ENCODE measurements at regions not wholly inside any gene's neighbourhood (a gene's known extent, or its start where the extent isn't known, plus 50 kb on each side); places are given as distances from the start of the nearest gene placed in this dataset.

DNA sequence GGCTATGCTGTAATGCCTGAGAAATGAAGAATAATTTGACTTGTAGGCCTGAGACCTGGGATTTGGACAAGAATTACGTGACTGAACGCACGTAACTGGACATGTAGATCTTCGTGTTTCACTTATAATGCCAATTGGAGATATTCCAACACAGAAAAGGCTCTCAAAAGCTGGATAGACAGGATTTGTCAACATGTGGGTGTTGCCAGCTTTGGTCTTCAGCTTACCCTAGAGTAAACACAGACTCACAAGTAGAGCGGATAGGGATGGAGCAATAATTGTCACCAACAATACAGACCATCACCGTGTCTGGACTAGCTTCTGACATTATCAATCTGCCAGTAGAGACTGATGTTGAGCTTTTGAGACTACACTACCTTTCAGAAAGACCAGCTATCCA is 1511.0 kb upstream of the ADGRL3 start:
- H2BK120ac ChIP-seq (replicated peaks; ENCODE audit: low read depth, low read length) = no peak overlapping the region
- H4K8ac ChIP-seq (ENCODE audit: extremely low read depth, insufficient read depth, low read length) = no peak overlapping the region
- no peak overlapping the region for H2BK15ac ChIP-seq (ENCODE audit: low read length)
- no peak overlapping the region for H3K4ac ChIP-seq (replicated peaks; ENCODE audit: insufficient read length, low read depth, low read length)
- no peaks in the 10 kb centered on the region for H3K27me3 ChIP-seq (replicated peaks in 1 of 4; ENCODE audit: control insufficient read depth in 3 of 4, extremely low read depth in 1 of 4, insufficient read depth in 3 of 4, low read length in 3 of 4)
- no peaks in the 10 kb centered on the region for H3K36me3 ChIP-seq (ENCODE audit: control insufficient read depth in 2 of 4, insufficient read depth in 4 of 4, low read length in 3 of 4)
- H3K23me2 ChIP-seq (ENCODE audit: low read depth, low read length) = no peaks in the 10 kb centered on the region
- no peaks in the 10 kb centered on the region for H3K9me3 ChIP-seq (ENCODE audit: insufficient read depth in 2 of 2, low read depth in 1 of 2, low read length in 1 of 2)
- no peaks in the 10 kb centered on the region for H4K20me1 ChIP-seq (replicated peaks in 1 of 2; ENCODE audit: control insufficient read depth in 1 of 2, insufficient read depth in 2 of 2, low read length in 2 of 2)
- H4K91ac ChIP-seq (replicated peaks; ENCODE audit: insufficient read length, low read length) = no peak overlapping the region
- H4K5ac ChIP-seq (ENCODE audit: insufficient read length, low read depth, low read length) = no peak overlapping the region
- DNase-seq (ENCODE audit: low read depth in 1 of 2, low spot score in 2 of 2) (no peak), FAIRE-seq (no peak)
- H3K4me2 ChIP-seq (ENCODE audit: insufficient read depth in 1 of 2, low read depth in 2 of 2, low read length in 2 of 2) = no peak overlapping the region
- no peak overlapping the region for H3K14ac ChIP-seq (ENCODE audit: insufficient read length)
- no peaks in the 10 kb centered on the region for H3K4me1 ChIP-seq (replicated peaks in 1 of 4; ENCODE audit: control insufficient read depth in 3 of 4, insufficient read depth in 4 of 4, low read length in 3 of 4)
- no peaks in the 10 kb centered on the region for H3K79me1 ChIP-seq (ENCODE audit: low read depth, low read length)
- H3K23ac ChIP-seq (ENCODE audit: insufficient read length) = no peak overlapping the region
- no peak overlapping the region for H2BK20ac ChIP-seq (ENCODE audit: low read length)
- H3K18ac ChIP-seq (ENCODE audit: extremely low read depth, low read length) = no peak overlapping the region
- H2AK5ac ChIP-seq (ENCODE audit: low read depth, low read length) = no peak overlapping the region
- H3K56ac ChIP-seq (replicated peaks; ENCODE audit: insufficient read length, low read depth, low read length) = no peak overlapping the region
- H2BK12ac ChIP-seq (ENCODE audit: low read depth, low read length) = no peak overlapping the region
- H2AFZ ChIP-seq (ENCODE audit: low read length) = no peak overlapping the region; the same call in 1 of the 2 replicates
- no peak overlapping the region for H2BK5ac ChIP-seq (ENCODE audit: low read depth, low read length)
- ChIA-PET CTCF (ENCODE audit: partially characterized antibody) (interaction anchor here (0.6 kb wide), 1 partner anchor 8 kb away, joined by 3 read pairs; no protein-coding TSS in a partner anchor), POLR2A (ENCODE audit: partially characterized antibody) (no interaction called here)
- no peak overlapping the region for H3K27ac ChIP-seq (ENCODE audit: low read depth, low read length)
- WGBS, 2 experiments (ENCODE audit: extremely low coverage in 1 of 2, insufficient coverage in 1 of 2, insufficient read length in 1 of 2, insufficient replicate concordance in 2 of 2, low coverage in 1 of 2, low lambda C conversion rate in 2 of 2, missing lambda C conversion rate in 1 of 2) = 94% methylated on average over 6 of the region's 6 CpGs; no CpG with 5 or more reads in 1 of the 2 experiments
- no peaks in the 10 kb centered on the region for H3K79me2 ChIP-seq (ENCODE audit: control insufficient read depth in 1 of 2, insufficient read depth in 2 of 2, low read length in 2 of 2)
- TF ChIP-seq EZH2 (IDR thresholded peaks at IDR 0.05; ENCODE audit: low read depth, low read length, severe bottlenecking) (no peak), SP2 (IDR thresholded peaks at IDR 0.05; ENCODE audit: low read length) (no peak), TEAD4 (IDR thresholded peaks at IDR 0.05; ENCODE audit: low read depth, low read length) (no peak), RXRA (IDR thresholded peaks at IDR 0.05; ENCODE audit: insufficient read depth, low read depth, low read length) (no peak), KDM1A (IDR thresholded peaks at IDR 0.05; ENCODE audit: borderline replicate concordance, low read length) (no peak), POLR2AphosphoS5 (IDR thresholded peaks at IDR 0.05; ENCODE audit: low read depth, low read length) (no peak), CHD1 (IDR thresholded peaks at IDR 0.05; ENCODE audit: low read depth, low read length) (no peak), YY1 (IDR thresholded peaks at IDR 0.05; ENCODE audit: low read depth, low read length) (no peak), KDM5A (IDR thresholded peaks at IDR 0.05; ENCODE audit: low read length) (no peak), SP1 (IDR thresholded peaks at IDR 0.05; ENCODE audit: low read depth, low read length) (no peak), PHF8 (conservative IDR thresholded peaks at IDR 0.05; ENCODE audit: low read depth, low read length) (no peak), TAF7 (optimal IDR thresholded peaks at IDR 0.05; ENCODE audit: borderline replicate concordance, low read depth, low read length) (no peak), POU5F1 (IDR thresholded peaks at IDR 0.05; ENCODE audit: low read depth, low read length) (no peak)
- TF ChIP-seq, protein P1, sequence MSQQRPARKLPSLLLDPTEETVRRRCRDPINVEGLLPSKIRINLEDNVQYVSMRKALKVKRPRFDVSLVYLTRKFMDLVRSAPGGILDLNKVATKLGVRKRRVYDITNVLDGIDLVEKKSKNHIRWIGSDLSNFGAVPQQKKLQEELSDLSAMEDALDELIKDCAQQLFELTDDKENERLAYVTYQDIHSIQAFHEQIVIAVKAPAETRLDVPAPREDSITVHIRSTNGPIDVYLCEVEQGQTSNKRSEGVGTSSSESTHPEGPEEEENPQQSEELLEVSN (IDR thresholded peaks at IDR 0.05) = no peak
- H3K4me3 ChIP-seq (ENCODE audit: extremely low read depth in 1 of 4, insufficient read depth in 2 of 4, low read depth in 3 of 4, low read length in 4 of 4) = no peak overlapping the region
- H3K9ac ChIP-seq (replicated peaks in 1 of 4; ENCODE audit: extremely low read depth in 1 of 4, low read depth in 3 of 4, low read length in 3 of 4) = no peak overlapping the region
